Common myeloid progenitor, CD34-positive (primary cell): ENCODE measurements at regions not wholly inside any gene's neighbourhood (a gene's known extent, or its start where the extent isn't known, plus 50 kb on each side); places are given as distances from the start of the nearest gene placed in this dataset.

ENCODE experiments used
- CTCF ChIA-PET: fragments of 350-600 bp; sonication (Branson Sonifier 250); formaldehyde crosslinking; loops from one replicate; lab custom pipeline; 2021; ENCODE audit warnings: antibody characterized with exemption; lab: Charles Lee
- POLR2A ChIA-PET: fragments of 350-600 bp; sonication (Branson Sonifier 250); formaldehyde crosslinking; loops from one replicate; lab custom pipeline; 2021; ENCODE audit warnings: antibody characterized with exemption; lab: Charles Lee
- DNase-seq, 3 donors: peaks; one replicate each; pipeline versions ENCODE4 v3.0.0 to v3.0.0-alpha.2; 2013
- H3K27ac ChIP-seq, 2 experiments: 1 replicate in 1 of 2; 2 replicates in 1 of 2; pipeline ENCODE4 v1.7.0; 2013; ENCODE audit warnings: inconsistent platforms in 2 of 2, low read length in 2 of 2, mild to moderate bottlenecking in 2 of 2, low read depth in 1 of 2, moderate library complexity in 1 of 2; ENCODE audit not compliant: severe bottlenecking in 2 of 2, insufficient read depth in 1 of 2, poor library complexity in 1 of 2
- H3K27me3 ChIP-seq, 5 experiments: replicated peaks in 2 of 5; 1 replicate in 3 of 5; 2 replicates in 2 of 5; pipeline versions ENCODE4 v1.6.1 to v1.7.0; 2013; ENCODE audit warnings: low read length in 4 of 5, mild to moderate bottlenecking in 2 of 5, moderate library complexity in 2 of 5, inconsistent platforms in 1 of 5; ENCODE audit not compliant: insufficient read depth in 5 of 5, control insufficient read depth in 4 of 5
- H3K36me3 ChIP-seq, 4 experiments: 1 replicate in 2 of 4; 2 replicates in 2 of 4; pipeline versions ENCODE4 v1.6.1 to v1.7.0; 2013; ENCODE audit warnings: low read length in 3 of 4, control low read depth in 1 of 4, mild to moderate bottlenecking in 1 of 4; ENCODE audit not compliant: control insufficient read depth in 4 of 4, insufficient read depth in 4 of 4
- H3K4me1 ChIP-seq, 4 experiments: 1 replicate in 3 of 4; 2 replicates in 1 of 4; pipeline versions ENCODE4 v1.6.1 to v1.7.1; 2013; ENCODE audit warnings: low read length in 3 of 4, mild to moderate bottlenecking in 3 of 4, control low read depth in 1 of 4, inconsistent platforms in 1 of 4, moderate library complexity in 1 of 4; ENCODE audit not compliant: control insufficient read depth in 4 of 4, insufficient read depth in 4 of 4; ENCODE audit errors: control extremely low read depth in 1 of 4
- H3K4me3 ChIP-seq, 7 experiments: 1 replicate in 4 of 7; 2 replicates in 3 of 7; pipeline versions ENCODE4 v1.5.1 to v1.7.0; 2013; ENCODE audit warnings: mild to moderate bottlenecking in 7 of 7, low read length in 6 of 7, moderate library complexity in 6 of 7, inconsistent platforms in 2 of 7, low read depth in 2 of 7, control low read depth in 1 of 7; ENCODE audit not compliant: insufficient read depth in 4 of 7, control insufficient read depth in 1 of 7; ENCODE audit errors: extremely low read depth in 1 of 7
- H3K9me3 ChIP-seq, 5 experiments: 1 replicate in 4 of 5; 2 replicates in 1 of 5; pipeline versions ENCODE4 v1.6.1 to v1.7.1; 2013; ENCODE audit warnings: low read length in 4 of 5, mild to moderate bottlenecking in 2 of 5, inconsistent platforms in 1 of 5, low read depth in 1 of 5, moderate library complexity in 1 of 5; ENCODE audit not compliant: control insufficient read depth in 4 of 5, insufficient read depth in 2 of 5; ENCODE audit errors: control extremely low read depth in 1 of 5
- WGBS: methylation state at CpG from one replicate; pipeline ENCODE4 v1.1.5; 2013; ENCODE audit not compliant: insufficient coverage; 5-methylcytosine and 5-hydroxymethylcytosine counted together

DNA sequence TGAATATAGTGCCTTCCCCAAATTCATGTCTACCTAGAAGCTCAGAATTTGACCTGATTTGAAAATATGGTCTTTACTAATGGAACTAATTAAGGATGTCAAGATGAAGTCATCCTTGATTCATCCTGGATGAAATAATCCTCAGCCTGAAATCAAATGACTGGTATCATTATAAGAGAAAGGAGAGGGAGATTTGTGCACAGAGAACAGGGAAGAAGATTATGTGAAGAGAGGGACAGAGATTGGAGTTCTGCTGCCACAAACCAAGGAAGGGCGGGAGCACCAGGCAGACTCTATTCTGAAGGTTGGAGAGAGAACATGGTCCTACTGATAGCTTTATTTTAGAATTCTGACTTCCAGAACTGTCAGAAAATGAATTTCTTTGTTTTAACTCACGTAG, 680.9 kb upstream of the AADAT start:
- ChIA-PET CTCF (no interaction called here), POLR2A (no interaction called here)
- no peaks in the 10 kb centered on the region for H3K4me1 ChIP-seq
- H3K9me3 ChIP-seq: peaks cover 0 to 2% (median 0%) of the 10 kb centered on the region in 5 experiments
- no peaks in the 10 kb centered on the region for H3K36me3 ChIP-seq
- WGBS: 100% methylated on average over 1 of the region's 2 CpGs
- H3K27me3 ChIP-seq: no peaks in the 10 kb centered on the region
- no peak overlapping the region for H3K4me3 ChIP-seq
- DNase-seq: no peak
- H3K27ac ChIP-seq: no peak overlapping the region

DNA sequence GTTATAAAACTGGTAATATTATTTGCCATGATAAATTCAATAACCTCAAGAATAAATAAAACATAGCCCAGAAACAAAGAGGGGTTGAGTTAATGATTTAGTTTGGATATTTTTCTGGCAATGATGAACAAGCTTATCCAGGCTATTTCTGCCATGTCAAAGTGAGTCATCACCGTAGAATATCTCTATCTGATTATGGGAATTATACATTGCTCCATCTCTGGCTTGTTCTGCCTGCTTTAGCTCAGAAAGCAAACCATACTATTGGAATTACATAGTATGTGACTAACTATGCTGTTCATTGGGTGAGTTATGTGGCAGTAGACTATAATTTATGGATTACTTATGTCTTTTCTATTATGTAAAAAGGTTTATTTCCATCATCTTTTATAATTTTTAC, 680.1 kb upstream of the AADAT start:
- Histone ChIP-seq H3K4me3 (no peak overlapping the region), H3K27ac (no peak overlapping the region), H3K4me1 (no peaks in the 10 kb centered on the region), H3K9me3 (no peaks in the 10 kb centered on the region), H3K27me3 (no peaks in the 10 kb centered on the region), H3K36me3 (no peaks in the 10 kb centered on the region)
- ChIA-PET CTCF (interaction anchor here (0.6 kb wide), 1 partner anchor 379 kb away, joined by 3 read pairs; no protein-coding TSS in a partner anchor), POLR2A (no interaction called here)
- WGBS: no CpG with 5 or more reads among the region's 1 CpG
- no peak for DNase-seq

DNA sequence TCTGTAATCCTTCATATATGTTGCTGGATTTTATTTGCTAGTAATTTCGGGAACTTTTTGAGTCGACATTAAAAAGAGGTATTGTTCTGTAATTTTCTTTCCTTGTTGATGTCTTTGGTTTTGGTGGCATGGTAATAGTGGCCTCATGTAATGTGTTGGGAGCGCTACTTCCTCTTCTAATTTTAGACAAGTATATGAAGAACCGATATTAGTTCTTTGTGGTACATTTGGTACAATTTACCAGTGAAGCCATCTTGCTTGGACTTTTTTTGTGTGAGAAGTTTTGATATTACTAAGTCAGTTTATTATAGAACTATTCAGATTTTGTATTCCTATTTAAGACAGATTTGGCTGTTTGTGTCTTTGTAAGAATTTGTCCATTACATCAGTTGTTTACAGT, 669.2 kb upstream of the AADAT start:
- CTCF ChIA-PET: no interaction called here

DNA sequence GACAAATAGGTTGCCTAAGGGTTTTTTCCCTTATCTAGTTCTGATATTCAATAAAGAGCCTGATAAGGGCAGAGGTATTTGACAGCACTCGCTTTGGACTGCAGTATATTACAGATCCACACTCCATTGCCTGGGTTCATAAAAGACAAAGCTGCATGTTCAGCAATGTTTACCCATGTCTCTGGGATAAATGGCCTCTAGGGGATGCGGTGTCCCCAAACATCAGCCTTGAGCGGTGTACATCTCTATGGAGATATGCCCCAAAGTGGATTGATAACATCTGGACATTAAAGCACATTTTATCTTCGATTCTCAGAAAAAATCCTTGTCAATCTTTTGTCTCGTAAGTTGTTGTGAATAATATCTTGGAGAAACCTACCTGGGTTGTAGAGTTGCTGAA, 660.8 kb upstream of the AADAT start:
- Histone ChIP-seq H3K36me3 (no peaks in the 10 kb centered on the region), H3K4me1 (no peaks in the 10 kb centered on the region), H3K9me3 (peaks cover 0 to 4% (median 0%) of the 10 kb centered on the region in 5 experiments), H3K27me3 (no peaks in the 10 kb centered on the region), H3K27ac (no peak overlapping the region), H3K4me3 (no peak overlapping the region)
- ChIA-PET POLR2A (no interaction called here), CTCF (no interaction called here)
- 94% methylated on average over 3 of the region's 5 CpGs for WGBS
- no peak for DNase-seq

More for the DNA sequence above, 669.2 kb upstream of the AADAT start:
- POLR2A ChIA-PET: no interaction called here
- no CpG with 5 or more reads among the region's 4 CpGs for WGBS
- peaks cover 0 to 4% (median 0%) of the 10 kb centered on the region in 5 experiments for H3K9me3 ChIP-seq
- DNase-seq: no peak
- H3K36me3 ChIP-seq: no peaks in the 10 kb centered on the region
- H3K4me3 ChIP-seq: no peak overlapping the region
- H3K27ac ChIP-seq: no peak overlapping the region
- no peaks in the 10 kb centered on the region for H3K4me1 ChIP-seq
- H3K27me3 ChIP-seq: no peaks in the 10 kb centered on the region

DNA sequence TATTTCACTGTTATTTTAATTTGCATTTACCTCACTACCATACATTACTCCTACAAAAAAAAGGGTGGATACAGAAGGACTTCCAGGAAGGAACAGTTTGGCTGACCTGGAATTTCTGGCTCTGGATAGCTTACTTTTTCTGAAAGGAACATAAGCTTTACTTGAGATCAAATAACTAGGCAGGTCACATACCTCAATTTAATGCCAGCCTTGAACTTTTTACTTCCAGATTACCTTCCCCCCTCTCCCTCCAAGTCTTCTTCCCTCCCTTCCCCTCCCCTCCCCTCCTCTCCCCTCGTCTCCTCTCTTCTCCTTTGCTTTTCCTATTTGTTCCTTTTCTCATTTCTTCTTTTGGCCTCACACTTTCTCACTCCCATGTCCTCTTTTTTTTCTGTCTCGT, 659.2 kb upstream of the AADAT start:
- Histone ChIP-seq H3K36me3 (no peaks in the 10 kb centered on the region), H3K27ac (no peak overlapping the region), H3K9me3 (peaks cover 0 to 1% (median 0%) of the 10 kb centered on the region in 5 experiments), H3K4me1 (no peaks in the 10 kb centered on the region), H3K27me3 (no peaks in the 10 kb centered on the region), H3K4me3 (no peak overlapping the region)
- POLR2A ChIA-PET: no interaction called here
- CTCF ChIA-PET: no interaction called here
- no CpG with 5 or more reads among the region's 2 CpGs for WGBS
- DNase-seq: no peak

DNA sequence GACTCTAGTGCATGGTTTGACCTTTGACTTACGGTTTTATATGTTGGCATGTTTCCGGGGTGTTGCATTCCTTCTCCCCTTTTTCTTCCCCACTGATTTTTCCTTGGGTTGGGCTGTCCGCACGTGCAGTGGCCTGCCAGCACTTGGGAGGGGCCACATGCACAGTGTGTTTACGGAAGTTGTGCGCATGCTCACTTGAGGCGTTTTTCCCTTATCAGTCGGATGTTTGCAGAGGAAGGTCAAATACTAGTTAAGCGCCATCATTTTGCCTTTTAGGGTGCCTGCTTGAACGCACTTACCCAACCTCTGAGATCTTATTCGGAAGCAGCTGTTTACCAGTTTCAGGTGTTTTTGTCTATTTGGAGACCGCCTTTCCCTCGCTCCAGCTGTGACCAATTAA, 653.9 kb upstream of the AADAT start:
- Histone ChIP-seq H3K27me3 (no peaks in the 10 kb centered on the region), H3K36me3 (no peaks in the 10 kb centered on the region), H3K4me3 (no peak overlapping the region), H3K9me3 (no peaks in the 10 kb centered on the region), H3K27ac (no peak overlapping the region), H3K4me1 (no peaks in the 10 kb centered on the region)
- ChIA-PET POLR2A (no interaction called here), CTCF (no interaction called here)
- no peak for DNase-seq
- 97% methylated on average over 12 of the region's 13 CpGs for WGBS

- WGBS: 97% methylated on average over 4 of the region's 4 CpGs
- Histone ChIP-seq H3K36me3 (no peaks in the 10 kb centered on the region), H3K9me3 (no peaks in the 10 kb centered on the region), H3K27me3 (no peaks in the 10 kb centered on the region), H3K4me1 (no peaks in the 10 kb centered on the region), H3K27ac (no peak overlapping the region), H3K4me3 (no peak overlapping the region)
- DNase-seq: no peak
- POLR2A ChIA-PET: no interaction called here
- CTCF ChIA-PET: no interaction called here
Observed at GRCh38 chr4:170741856-170742255, 652.1 kb upstream of the AADAT start.
